IMR-90 (cell line): ENCODE measurements at regions not wholly inside any gene's neighbourhood (a gene's known extent, or its start where the extent isn't known, plus 50 kb on each side); places are given as distances from the start of the nearest gene placed in this dataset.

ENCODE experiments used
- ATAC-seq: fragments of 200-7000 bp; cut with Tn5 transposase; 2 replicates; pipeline ENCODE4 v1.9.1; 2020; ENCODE audit warnings: low read depth, mild to moderate bottlenecking, moderate library complexity
- BruUV-seq: library from RNA; stranded (reverse); fragments of 400-500 nt; replicated peaks from 2 replicates; lab custom pipeline; 2021; lab: Mats Ljungman, UMichigan
- CTCF ChIA-PET: fragments of 300-600 bp; formaldehyde crosslinking; extraction: SDS; loops from one replicate; lab custom pipeline; 2021; ENCODE audit warnings: antibody characterized with exemption; lab: Yijun Ruan, JAX
- POLR2A ChIA-PET: fragments of 300-600 bp; sonication (Branson Sonifier 250); formaldehyde crosslinking; loops from one replicate; lab custom pipeline; 2022; ENCODE audit warnings: antibody characterized with exemption; ENCODE audit not compliant: unreplicated experiment; lab: Charles Lee
- DNase-seq: peaks from one replicate; pipeline ENCODE4 v3.0.0; 2013
- H2AFZ ChIP-seq: replicated peaks from 2 replicates; pipeline ENCODE3; 2013; ENCODE audit warnings: low read length, mild to moderate bottlenecking; ENCODE audit not compliant: poor library complexity
- H2AK5ac ChIP-seq: 2 replicates; pipeline ENCODE4 v1.6.1; 2013; ENCODE audit warnings: low read depth, low read length, inconsistent platforms
- H2AK9ac ChIP-seq: replicated peaks from 2 replicates; pipeline ENCODE3; 2013; ENCODE audit warnings: mild to moderate bottlenecking, low read depth, low read length, moderate library complexity; ENCODE audit not compliant: poor library complexity
- H2BK120ac ChIP-seq: 2 replicates; pipeline ENCODE4 v1.6.1; 2013; ENCODE audit warnings: low read depth, low read length, inconsistent platforms
- H2BK15ac ChIP-seq: 3 replicates; pipeline ENCODE4 v1.6.1; 2013; ENCODE audit warnings: low read depth, low read length, inconsistent platforms
- H2BK20ac ChIP-seq: 2 replicates; pipeline ENCODE4 v1.6.1; 2013; ENCODE audit warnings: low read depth, mild to moderate bottlenecking, inconsistent platforms, low read length, moderate library complexity
- H2BK5ac ChIP-seq: 2 replicates; pipeline ENCODE4 v1.6.1; 2013; ENCODE audit warnings: mild to moderate bottlenecking, low read depth, low read length, inconsistent platforms; ENCODE audit not compliant: poor library complexity, severe bottlenecking
- H3K14ac ChIP-seq: replicated peaks from 2 replicates; pipeline ENCODE4 v1.6.1; 2013; ENCODE audit warnings: low read depth, low read length, inconsistent platforms
- H3K18ac ChIP-seq: 2 replicates; pipeline ENCODE4 v1.6.1; 2013; ENCODE audit warnings: low read depth, low read length, control low read depth
- H3K23ac ChIP-seq: 2 replicates; pipeline ENCODE4 v1.6.1; 2013; ENCODE audit warnings: low read depth, low read length, inconsistent platforms
- H3K27ac ChIP-seq: 2 replicates; pipeline ENCODE4 v1.5.1; 2013; ENCODE audit warnings: mild to moderate bottlenecking, control low read depth, low read length; ENCODE audit not compliant: insufficient read depth
- H3K27me3 ChIP-seq: 2 replicates; pipeline ENCODE4 v1.6.1; 2013; ENCODE audit warnings: low read length; ENCODE audit not compliant: control insufficient read depth, insufficient read depth
- H3K36me3 ChIP-seq: 2 replicates; pipeline ENCODE4 v1.6.1; 2013; ENCODE audit warnings: low read length, mixed read lengths; ENCODE audit not compliant: control insufficient read depth, insufficient read depth
- H3K4ac ChIP-seq: 2 replicates; pipeline ENCODE4 v1.6.1; 2013; ENCODE audit warnings: low read depth, low read length, inconsistent platforms
- H3K4me1 ChIP-seq: 2 replicates; pipeline ENCODE4 v1.6.1; 2013; ENCODE audit warnings: low read length, mixed read lengths; ENCODE audit not compliant: control insufficient read depth, insufficient read depth
- H3K4me2 ChIP-seq: 2 replicates; pipeline ENCODE4 v1.6.1; 2013; ENCODE audit warnings: low read depth, mild to moderate bottlenecking, control low read depth, low read length, moderate library complexity
- H3K4me3 ChIP-seq: 2 replicates; pipeline ENCODE4 v1.5.1; 2013; ENCODE audit warnings: low read depth, mild to moderate bottlenecking, control low read depth, low read length, moderate library complexity; ENCODE audit not compliant: insufficient read depth
- H3K56ac ChIP-seq: 2 replicates; pipeline ENCODE4 v1.6.1; 2013; ENCODE audit warnings: low read length, inconsistent platforms; ENCODE audit not compliant: insufficient read depth; ENCODE audit errors: extremely low read depth
- H3K79me1 ChIP-seq, 2 experiments: 2 replicates each; pipeline ENCODE4 v1.6.1; 2013; ENCODE audit warnings: low read length in 2 of 2, inconsistent platforms in 1 of 2, low read depth in 1 of 2
- H3K9ac ChIP-seq: 2 replicates; pipeline ENCODE4 v1.6.1; 2013; ENCODE audit warnings: low read depth, low read length, control low read depth
- H3K9me1 ChIP-seq: 2 replicates; pipeline ENCODE4 v1.6.1; 2013; ENCODE audit warnings: low read length, inconsistent platforms; ENCODE audit not compliant: insufficient read depth
- H3K9me3 ChIP-seq: 2 replicates; pipeline ENCODE4 v1.6.1; 2013; ENCODE audit warnings: low read length; ENCODE audit not compliant: control insufficient read depth, insufficient read depth
- H4K20me1 ChIP-seq: 2 replicates; pipeline ENCODE4 v1.6.1; 2013; ENCODE audit warnings: low read length, inconsistent platforms; ENCODE audit not compliant: insufficient read depth
- H4K5ac ChIP-seq: 2 replicates; pipeline ENCODE4 v1.6.1; 2013; ENCODE audit warnings: mild to moderate bottlenecking, low read depth, low read length, control low read depth
- H4K8ac ChIP-seq, 2 experiments: 2 replicates each; pipeline ENCODE4 v1.6.1; 2013; ENCODE audit warnings: low read depth in 2 of 2, low read length in 2 of 2, control low read depth in 1 of 2, inconsistent platforms in 1 of 2
- H4K91ac ChIP-seq: 2 replicates; pipeline ENCODE4 v1.6.1; 2013; ENCODE audit warnings: low read depth, low read length, inconsistent platforms; ENCODE audit not compliant: insufficient read depth
- CEBPB ChIP-seq: IDR thresholded peaks from 2 replicates; pipeline ENCODE4 v1.6.1; 2012; ENCODE audit warnings: low read depth, low read length, improper control_type of control experiment
- MAFK ChIP-seq: IDR thresholded peaks from 2 replicates; pipeline ENCODE4 v1.6.1; 2012; ENCODE audit warnings: low read depth, low read length, improper control_type of control experiment
- WGBS, 2 experiments: methylation state at CpG; one replicate each; pipeline versions ENCODE4 v1.1.5 to v1.1.7; 2013; ENCODE audit warnings: missing lambda C conversion rate in 2 of 2; ENCODE audit not compliant: insufficient read length in 1 of 2; ENCODE audit errors: extremely low coverage in 2 of 2; 5-methylcytosine and 5-hydroxymethylcytosine counted together
- dilution Hi-C: fragments of 300-500 bp; cut with HindIII; formaldehyde crosslinking; loops from one replicate; pipeline ENCODE4 v1.14.3; 2018; ENCODE audit warnings: low sequenced_read_pairs; ENCODE audit not compliant: unreplicated experiment
- in situ Hi-C: fragments of 300-500 bp; cut with MboI; formaldehyde crosslinking; loops from 3 replicates; pipeline ENCODE4 v1.14.3; 2019; ENCODE audit warnings: low sequenced_read_pairs, inconsistent platforms, mixed read lengths
- intact Hi-C: fragments of 100-400 bp; cut with micrococcal nuclease; formaldehyde crosslinking; loops from 2 replicates; pipeline ENCODE4 v1.10.0; 2022

DNA sequence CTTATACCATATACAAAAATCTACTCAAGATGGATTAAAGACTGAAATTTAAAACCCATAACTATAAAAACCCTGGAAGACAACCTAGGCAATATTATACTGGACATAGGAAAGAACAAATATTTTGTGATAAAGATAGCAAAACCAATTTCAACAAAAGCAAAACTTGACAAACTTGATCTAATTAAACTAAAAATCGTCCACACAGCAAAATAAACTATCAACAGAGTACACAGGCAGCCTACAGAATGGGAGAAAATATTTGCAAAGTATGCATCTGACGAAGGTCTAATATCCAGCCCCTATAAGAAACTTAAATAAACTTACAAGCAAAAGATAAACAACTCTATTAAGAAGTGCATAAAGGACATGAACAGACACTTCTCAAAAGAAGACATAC, 240.1 kb downstream of the HGF start:
- H2AFZ ChIP-seq = no peak overlapping the region
- H3K4me2 ChIP-seq = no peak overlapping the region
- H3K4me1 ChIP-seq = peaks cover 2% of the 10 kb centered on the region; the same call in 1 of the 2 replicates
- CTCF ChIA-PET = no interaction called here
- no peak overlapping the region for H3K9ac ChIP-seq
- no peaks in the 10 kb centered on the region for H3K9me3 ChIP-seq
- no peak overlapping the region for H3K14ac ChIP-seq
- H2BK20ac ChIP-seq = no peak overlapping the region
- no peak for TF ChIP-seq CEBPB
- TF ChIP-seq MAFK = peak; percentile 58
- H2BK5ac ChIP-seq = no peak overlapping the region
- H4K91ac ChIP-seq = no peak overlapping the region
- no peaks in the 10 kb centered on the region for H3K36me3 ChIP-seq
- ATAC-seq (no peak), DNase-seq (no peak)
- dilution Hi-C loops = no loop called here
- in situ Hi-C loops = no loop called here
- no peak overlapping the region for H3K23ac ChIP-seq
- H3K4ac ChIP-seq = no peak overlapping the region
- H4K5ac ChIP-seq = no peak overlapping the region
- no peaks in the 10 kb centered on the region for H3K27me3 ChIP-seq
- no peak overlapping the region for H3K4me3 ChIP-seq
- intact Hi-C loops = no loop called here
- no peak overlapping the region for H3K18ac ChIP-seq
- WGBS, 2 experiments = no CpG with 5 or more reads among the region's 2 CpGs
- no peak overlapping the region for H2BK120ac ChIP-seq
- H3K27ac ChIP-seq = no peak overlapping the region
- no peaks in the 10 kb centered on the region; the same call in 1 of the 2 replicates for H3K9me1 ChIP-seq
- no peak overlapping the region for H2AK5ac ChIP-seq
- POLR2A ChIA-PET = no interaction called here
- no peak overlapping the region for H4K8ac ChIP-seq
- no peak overlapping the region for H2AK9ac ChIP-seq
- H4K20me1 ChIP-seq = no peaks in the 10 kb centered on the region
- H3K56ac ChIP-seq = no peak overlapping the region
- BruUV-seq = no TSS peak
- no peaks in the 10 kb centered on the region for H3K79me1 ChIP-seq
- no peak overlapping the region for H2BK15ac ChIP-seq
